HCT116 (cell line): ENCODE measurements at regions not wholly inside any gene's neighbourhood (a gene's known extent, or its start where the extent isn't known, plus 50 kb on each side); places are given as distances from the start of the nearest gene placed in this dataset.

Experiments
- CEBPB ChIP-seq: IDR thresholded peaks from 2 replicates; pipeline ENCODE4 v1.6.1; 2012; ENCODE audit warnings: low read depth
- EGR1 ChIP-seq: IDR thresholded peaks from 2 replicates; pipeline ENCODE4 v1.6.1; 2012; ENCODE audit warnings: low read depth
- EZH2phosphoT487 ChIP-seq: fragments of 200-600 bp; IDR thresholded peaks from 2 replicates; pipeline ENCODE4 v1.6.1; 2018; ENCODE audit warnings: antibody characterized with exemption, borderline replicate concordance
- POLR2A ChIP-seq: IDR thresholded peaks from 2 replicates; pipeline ENCODE4 v1.7.0; 2011; ENCODE audit warnings: borderline replicate concordance; ENCODE audit not compliant: insufficient read depth, insufficient read length; ENCODE audit errors: extremely low read depth
- POLR2AphosphoS5 ChIP-seq: IDR thresholded peaks from 2 replicates; pipeline ENCODE4 v1.6.1; 2011; ENCODE audit warnings: mild to moderate bottlenecking, low read depth, low read length, moderate library complexity
- SIN3A ChIP-seq: IDR thresholded peaks from 2 replicates; pipeline ENCODE4 v1.6.1; 2012; ENCODE audit warnings: low read depth
- ZNF274 ChIP-seq: fragments of 200-500 bp; sonication (Bioruptor generic); IDR thresholded peaks from 2 replicates; pipeline ENCODE4 v1.6.1; 2014; ENCODE audit warnings: mild to moderate bottlenecking, low read depth, low read length, inconsistent platforms
- TF ChIP-seq, protein P1 (sequence below), 3 experiments: fragments of 200-600 bp in 1 of 3; sonication (generic) in 1 of 3; IDR thresholded peaks in 2 of 3; conservative IDR thresholded peaks in 1 of 3; 2 replicates each; pipeline ENCODE4 v1.5.1; 2012 to 2017; ENCODE audit warnings: low read depth in 2 of 3, low read length in 2 of 3, antibody characterized with exemption in 1 of 3, borderline replicate concordance in 1 of 3, control low read depth in 1 of 3, mild to moderate bottlenecking in 1 of 3, mixed read lengths in 1 of 3, mixed run types in 1 of 3, moderate library complexity in 1 of 3; ENCODE audit not compliant: insufficient read depth in 1 of 3

DNA sequence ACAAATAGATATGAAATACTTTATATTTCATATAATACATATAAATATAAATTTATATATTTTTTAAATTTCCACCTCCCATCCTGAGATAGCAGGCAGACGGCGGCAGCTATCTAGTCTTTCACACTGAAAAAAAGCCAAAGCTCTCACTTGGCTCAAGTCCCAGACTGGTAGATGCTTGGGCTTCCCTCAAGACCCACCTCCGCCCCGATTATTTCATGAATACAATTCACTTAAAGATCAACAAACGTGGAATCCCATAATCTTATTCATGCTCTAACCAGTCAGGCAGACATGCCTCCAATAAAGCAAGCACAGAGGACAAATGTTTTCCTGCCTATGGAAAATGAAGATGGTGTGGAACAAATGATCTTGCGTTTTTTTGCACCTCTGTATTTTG, 275.9 kb upstream of the NR2F2 start:
- TF ChIP-seq, protein P1, sequence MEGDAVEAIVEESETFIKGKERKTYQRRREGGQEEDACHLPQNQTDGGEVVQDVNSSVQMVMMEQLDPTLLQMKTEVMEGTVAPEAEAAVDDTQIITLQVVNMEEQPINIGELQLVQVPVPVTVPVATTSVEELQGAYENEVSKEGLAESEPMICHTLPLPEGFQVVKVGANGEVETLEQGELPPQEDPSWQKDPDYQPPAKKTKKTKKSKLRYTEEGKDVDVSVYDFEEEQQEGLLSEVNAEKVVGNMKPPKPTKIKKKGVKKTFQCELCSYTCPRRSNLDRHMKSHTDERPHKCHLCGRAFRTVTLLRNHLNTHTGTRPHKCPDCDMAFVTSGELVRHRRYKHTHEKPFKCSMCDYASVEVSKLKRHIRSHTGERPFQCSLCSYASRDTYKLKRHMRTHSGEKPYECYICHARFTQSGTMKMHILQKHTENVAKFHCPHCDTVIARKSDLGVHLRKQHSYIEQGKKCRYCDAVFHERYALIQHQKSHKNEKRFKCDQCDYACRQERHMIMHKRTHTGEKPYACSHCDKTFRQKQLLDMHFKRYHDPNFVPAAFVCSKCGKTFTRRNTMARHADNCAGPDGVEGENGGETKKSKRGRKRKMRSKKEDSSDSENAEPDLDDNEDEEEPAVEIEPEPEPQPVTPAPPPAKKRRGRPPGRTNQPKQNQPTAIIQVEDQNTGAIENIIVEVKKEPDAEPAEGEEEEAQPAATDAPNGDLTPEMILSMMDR (IDR thresholded peaks at IDR 0.05 in 2 of 3, conservative IDR thresholded peaks at IDR 0.05 in 1 of 3; ENCODE audit: borderline replicate concordance in 1 of 3, insufficient read depth in 1 of 3, low read depth in 2 of 3, low read length in 2 of 3): no peak
- TF ChIP-seq EGR1 (no peak), POLR2AphosphoS5 (no peak), CEBPB (no peak), EZH2phosphoT487 (no peak), POLR2A (no peak), ZNF274 (no peak), SIN3A (no peak)
